Endodermal cell (in vitro differentiated cells): ENCODE measurements at regions not wholly inside any gene's neighbourhood (a gene's known extent, or its start where the extent isn't known, plus 50 kb on each side); places are given as distances from the start of the nearest gene placed in this dataset.

ENCODE experiments used
- DNase-seq: peaks from one replicate; pipeline ENCODE4 v3.0.0-alpha.2; 2017
- H3K27ac ChIP-seq: 2 replicates; pipeline ENCODE4 v1.5.1; 2013; ENCODE audit warnings: mild to moderate bottlenecking, low read depth, low read length, moderate library complexity
- H3K27me3 ChIP-seq: 2 replicates; pipeline ENCODE4 v1.6.1; 2013; ENCODE audit warnings: mild to moderate bottlenecking, low read length, moderate library complexity; ENCODE audit not compliant: insufficient read depth, control insufficient read depth, poor library complexity, severe bottlenecking
- H3K36me3 ChIP-seq: 2 replicates; pipeline ENCODE4 v1.7.0; 2013; ENCODE audit warnings: mild to moderate bottlenecking, low read length, moderate library complexity; ENCODE audit not compliant: control insufficient read depth, insufficient read depth
- H3K4me1 ChIP-seq: one replicate; pipeline ENCODE4 v1.7.0; 2013; ENCODE audit warnings: low read length; ENCODE audit not compliant: control insufficient read depth, insufficient read depth
- H3K4me3 ChIP-seq: 2 replicates; pipeline ENCODE4 v1.5.1; 2013; ENCODE audit warnings: mild to moderate bottlenecking, low read length, moderate library complexity
- H3K9ac ChIP-seq: 2 replicates; pipeline ENCODE4 v1.6.1; 2013; ENCODE audit warnings: mild to moderate bottlenecking, low read length, moderate library complexity; ENCODE audit not compliant: poor library complexity, severe bottlenecking; ENCODE audit errors: extremely low read depth
- H3K9me3 ChIP-seq: 2 replicates; pipeline ENCODE4 v1.6.1; 2013; ENCODE audit warnings: mild to moderate bottlenecking, low read length, moderate library complexity; ENCODE audit not compliant: control insufficient read depth
- H3K27ac Mint-ChIP-seq: 2 replicates; pipeline ENCODE4 v1.8.0; 2020; ENCODE audit warnings: mixed read lengths
- H3K27me3 Mint-ChIP-seq: 2 replicates; pipeline ENCODE4 v1.8.0; 2021; ENCODE audit warnings: mild to moderate bottlenecking, mixed read lengths; ENCODE audit not compliant: insufficient read depth
- H3K36me3 Mint-ChIP-seq: 2 replicates; pipeline ENCODE4 v1.8.0; 2020; ENCODE audit warnings: low read depth, mixed read lengths
- H3K4me1 Mint-ChIP-seq: 2 replicates; pipeline ENCODE4 v1.8.0; 2020; ENCODE audit warnings: mixed read lengths
- H3K4me3 Mint-ChIP-seq: 2 replicates; pipeline ENCODE4 v1.8.0; 2020; ENCODE audit warnings: mild to moderate bottlenecking, moderate library complexity, mixed read lengths
- H3K9me3 Mint-ChIP-seq: 2 replicates; pipeline ENCODE4 v1.8.0; 2020; ENCODE audit warnings: mild to moderate bottlenecking, mixed read lengths
- CTCF ChIP-seq: fragments of 200-600 bp; sonication (generic); conservative IDR thresholded peaks from 2 replicates; pipeline ENCODE4 v1.5.0; 2021; ENCODE audit warnings: antibody characterized with exemption, mild to moderate bottlenecking
- WGBS, 2 experiments: methylation state at CpG; one replicate each; pipeline versions ENCODE4 v1.1.5 to v1.1.7; 2013; ENCODE audit warnings: missing lambda C conversion rate in 2 of 2, mixed read lengths in 1 of 2; ENCODE audit not compliant: insufficient coverage in 1 of 2, insufficient read length in 1 of 2; 5-methylcytosine and 5-hydroxymethylcytosine counted together

- Mint-ChIP-seq H3K9me3 (peaks cover 91% of the 10 kb centered on the region), H3K4me1 (no peaks in the 10 kb centered on the region), H3K27me3 (no peaks in the 10 kb centered on the region), H3K4me3 (no peak overlapping the region), H3K27ac (no peak overlapping the region), H3K36me3 (no peaks in the 10 kb centered on the region)
- H3K27ac ChIP-seq = no peak overlapping the region
- no peaks in the 10 kb centered on the region for H3K36me3 ChIP-seq
- 68 to 77% methylated on average over 3 to 4 of the region's 4 CpGs for WGBS, 2 experiments
- no peaks in the 10 kb centered on the region for H3K27me3 ChIP-seq
- H3K9me3 ChIP-seq = peaks cover 92% of the 10 kb centered on the region
- no peaks in the 10 kb centered on the region for H3K4me1 ChIP-seq
- H3K9ac ChIP-seq = no peak overlapping the region
- H3K4me3 ChIP-seq = no peak overlapping the region
- DNase-seq = no peak
- TF ChIP-seq CTCF = no peak
Observed at GRCh38 chr17:27153005-27153404, 140.9 kb upstream of the WSB1 start.

GRCh38 chr17:27155866-27156265 is 138.0 kb upstream of the WSB1 start:
- DNase-seq = no peak
- H3K27me3 ChIP-seq = no peaks in the 10 kb centered on the region
- Mint-ChIP-seq H3K27me3 (no peaks in the 10 kb centered on the region), H3K27ac (no peak overlapping the region), H3K4me3 (no peak overlapping the region), H3K36me3 (no peaks in the 10 kb centered on the region), H3K4me1 (no peaks in the 10 kb centered on the region), H3K9me3 (peaks cover 94% of the 10 kb centered on the region)
- no peak for TF ChIP-seq CTCF
- no peak overlapping the region for H3K4me3 ChIP-seq
- WGBS, 2 experiments = 89 to 92% methylated on average over 14 to 15 of the region's 15 CpGs
- no peak overlapping the region for H3K9ac ChIP-seq
- H3K4me1 ChIP-seq = no peaks in the 10 kb centered on the region
- peaks cover 87% of the 10 kb centered on the region for H3K9me3 ChIP-seq
- H3K27ac ChIP-seq = no peak overlapping the region
- no peaks in the 10 kb centered on the region for H3K36me3 ChIP-seq

DNA sequence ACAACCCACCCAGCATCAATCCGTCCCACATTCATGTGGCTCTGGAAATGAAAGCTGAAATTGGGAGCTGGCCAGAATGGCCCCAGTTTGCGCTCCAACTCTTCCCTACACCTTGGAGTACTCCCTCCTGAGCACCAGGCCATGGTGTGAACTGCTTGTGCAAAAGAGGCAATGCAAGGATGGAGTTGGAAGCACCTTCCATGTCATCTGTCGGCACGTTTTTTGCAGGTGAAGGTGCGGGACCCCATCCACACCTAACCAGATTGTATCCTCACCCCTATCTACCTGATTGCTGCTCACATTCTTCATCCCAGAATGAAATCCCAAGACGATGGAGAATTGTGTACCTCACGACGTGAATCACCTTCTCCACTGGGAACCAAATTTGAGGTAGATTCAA is 136.6 kb upstream of the WSB1 start:
- Mint-ChIP-seq H3K4me3 (no peak overlapping the region), H3K27ac (no peak overlapping the region), H3K36me3 (no peaks in the 10 kb centered on the region), H3K9me3 (peaks cover 80% of the 10 kb centered on the region), H3K27me3 (no peaks in the 10 kb centered on the region), H3K4me1 (no peaks in the 10 kb centered on the region)
- peaks cover 73% of the 10 kb centered on the region for H3K9me3 ChIP-seq
- TF ChIP-seq CTCF = no peak
- no peak overlapping the region for H3K4me3 ChIP-seq
- no peak overlapping the region for H3K27ac ChIP-seq
- no peaks in the 10 kb centered on the region for H3K27me3 ChIP-seq
- no peak overlapping the region for H3K9ac ChIP-seq
- H3K36me3 ChIP-seq = no peaks in the 10 kb centered on the region
- H3K4me1 ChIP-seq = no peaks in the 10 kb centered on the region
- no peak for DNase-seq
- 73 to 76% methylated on average over 6 to 8 of the region's 8 CpGs for WGBS, 2 experiments
